ENCODE measurements at regions not wholly inside any gene's neighbourhood (a gene's known extent, or its start where the extent isn't known, plus 50 kb on each side); places are given as distances from the start of the nearest gene placed in this dataset.
A peak's percentile ranks its signal among the peaks of the same experiment; 100 is the strongest.

GRCh38 chr3:151992326-151993041 lies 119.0 kb downstream of the SUCNR1 start:
- DNase-seq: no peak
- no peak for ATAC-seq

- DNase-seq (no peak), ATAC-seq (no peak)
Measured at GRCh38 chr3:151995091-151995490, 121.6 kb downstream of the SUCNR1 start.

DNA sequence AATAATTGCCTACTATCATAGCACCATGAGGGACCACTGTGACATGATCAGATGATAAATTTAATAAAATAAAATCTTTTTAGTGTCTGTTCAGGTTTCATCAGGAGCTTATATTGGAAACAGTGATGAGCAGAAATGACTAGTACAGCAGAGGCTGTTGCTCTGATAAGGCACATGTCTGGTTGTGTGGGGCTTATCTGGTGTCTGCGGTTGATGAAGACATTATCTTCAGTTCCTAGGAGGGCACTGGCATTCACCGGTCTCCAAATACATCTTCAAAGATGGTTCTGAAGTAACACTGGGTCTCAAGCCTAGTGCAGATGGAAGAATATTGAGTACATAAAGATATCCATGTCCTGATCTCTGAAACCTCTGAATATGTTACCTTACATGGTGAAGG lies 125.3 kb downstream of the SUCNR1 start:
- ATAC-seq: no peak

GRCh38 chr3:151999936-152000335 lies 126.5 kb downstream of the SUCNR1 start:
- ATAC-seq (no peak), DNase-seq (no peak)

More for the DNA sequence above, 125.3 kb downstream of the SUCNR1 start:
- no peak for DNase-seq

- ATAC-seq: no peak
- DNase-seq: no peak
Measured at GRCh38 chr3:152011812-152012735, 138.6 kb downstream of the SUCNR1 start.

GRCh38 chr3:152019508-152019907 lies 146.1 kb downstream of the SUCNR1 start:
- no peak for DNase-seq
- no peak for ATAC-seq

DNA sequence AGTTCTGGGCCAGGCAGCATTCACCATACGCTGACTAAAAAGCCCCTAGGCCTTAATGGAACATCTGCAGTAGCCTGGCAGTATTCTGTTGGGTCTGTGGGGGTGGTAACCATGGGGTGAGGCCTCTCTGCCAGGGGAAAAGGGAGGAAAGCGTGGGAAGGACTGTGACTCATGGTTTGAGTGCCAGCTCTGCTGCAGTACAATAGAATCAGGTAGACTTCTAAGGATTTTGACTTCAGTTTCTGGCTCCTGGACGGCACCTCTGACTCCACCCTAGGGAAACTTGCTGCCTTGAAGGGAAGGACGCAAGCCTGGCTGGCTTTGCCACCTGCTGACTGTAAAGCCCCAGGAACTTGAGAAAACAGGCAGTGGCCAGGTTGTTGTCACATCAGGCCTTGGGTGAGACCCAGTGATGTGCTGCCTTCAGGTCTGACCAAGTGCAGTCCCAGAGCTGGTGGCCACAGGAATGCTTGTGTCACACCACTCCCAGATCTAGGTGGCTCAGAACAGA lies 148.6 kb downstream of the SUCNR1 start:
- DNase-seq (peak; percentile 38), ATAC-seq (peak; percentile 96)

GRCh38 chr3:152026033-152026556 lies 152.7 kb downstream of the SUCNR1 start:
- no peak for ATAC-seq
- no peak for DNase-seq

GRCh38 chr3:152030320-152030719 lies 156.9 kb downstream of the SUCNR1 start:
- DNase-seq (no peak), ATAC-seq (no peak)

DNA sequence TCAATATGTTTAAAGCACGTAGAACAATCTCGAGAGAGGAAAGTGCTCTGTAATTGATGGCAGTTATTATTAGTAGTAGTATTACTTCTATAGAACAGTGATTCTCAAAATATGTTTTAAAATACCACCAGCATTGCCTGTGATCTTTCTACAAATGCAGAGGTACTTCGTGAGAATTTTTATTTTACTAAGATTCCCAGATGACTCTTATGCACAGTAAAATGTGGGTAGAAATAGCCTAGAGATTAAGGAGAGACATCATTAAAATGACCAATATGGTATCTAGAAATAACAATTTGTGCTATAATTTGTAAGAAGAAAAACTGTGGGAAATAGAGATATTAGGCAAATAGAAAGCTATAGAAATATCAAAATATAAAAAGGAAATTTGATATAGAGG lies 157.9 kb downstream of the SUCNR1 start:
- DNase-seq: no peak
- ATAC-seq: no peak

DNA sequence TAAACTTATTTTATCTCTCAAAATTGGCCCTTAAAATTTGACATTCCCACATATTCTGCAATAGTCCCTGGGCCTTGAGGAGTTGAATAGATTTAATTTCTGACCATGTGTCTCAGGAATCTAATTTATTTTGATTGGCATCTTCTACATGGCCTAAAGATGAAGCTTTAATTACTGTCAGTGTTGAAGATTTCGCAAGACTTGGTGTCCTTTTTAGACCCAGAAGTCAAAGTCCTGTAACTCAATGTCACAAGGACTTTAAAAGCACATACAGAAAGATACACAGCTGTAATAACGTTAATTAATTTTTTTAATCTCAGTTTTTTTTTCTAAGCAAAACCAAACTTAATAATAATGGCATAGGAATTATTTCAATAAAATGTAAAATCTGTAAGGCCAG lies 163.9 kb downstream of the SUCNR1 start:
- no peak for DNase-seq
- no peak for ATAC-seq

- DNase-seq (no peak), ATAC-seq (no peak)
Measured at GRCh38 chr3:152037953-152038352, 164.5 kb downstream of the SUCNR1 start.

- ATAC-seq (no peak), DNase-seq (no peak)
Measured at GRCh38 chr3:152038490-152038889, 165.0 kb downstream of the SUCNR1 start.

GRCh38 chr3:152039887-152040286 lies 166.4 kb downstream of the SUCNR1 start:
- peak; percentile 77 for ATAC-seq
- no peak for DNase-seq

DNA sequence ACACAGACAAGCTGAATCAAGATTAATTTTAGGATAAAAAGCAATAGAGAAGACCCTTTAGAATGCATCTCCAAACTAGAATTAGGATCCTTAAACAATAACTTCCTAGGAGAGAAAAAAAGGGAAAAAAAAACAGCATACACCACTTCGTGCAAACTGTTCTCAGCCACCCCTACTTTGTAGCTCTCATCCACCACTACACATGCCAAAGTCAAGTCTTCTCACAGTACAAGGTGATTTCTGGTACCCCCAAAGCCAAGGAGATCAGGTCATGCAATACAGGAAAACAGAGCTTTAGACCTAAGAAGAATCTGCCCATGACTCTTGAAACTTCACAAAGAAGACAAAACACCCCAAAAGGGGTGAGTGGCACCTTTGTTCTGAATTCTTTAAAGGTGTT lies 166.9 kb downstream of the SUCNR1 start:
- DNase-seq (no peak), ATAC-seq (no peak)

DNA sequence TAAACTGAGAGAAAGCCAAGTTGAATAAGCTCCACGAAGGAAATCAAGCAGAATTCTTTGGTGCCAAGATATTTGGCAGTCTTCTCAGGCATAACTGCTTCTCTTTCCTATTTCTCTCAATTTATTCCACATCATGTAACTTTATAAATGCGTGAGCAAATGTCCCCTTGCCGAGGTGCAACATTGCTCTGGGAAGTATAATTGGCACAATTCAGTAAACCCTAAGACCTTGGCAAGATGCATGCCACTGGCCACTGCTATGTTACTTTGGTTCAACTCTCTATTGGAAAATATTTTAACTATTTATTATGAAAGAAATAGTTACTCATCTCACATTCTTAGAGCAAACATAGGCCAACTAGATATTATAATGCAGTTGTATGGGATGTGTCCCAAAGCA lies 170.2 kb downstream of the SUCNR1 start:
- ATAC-seq (no peak), DNase-seq (no peak)

DNA sequence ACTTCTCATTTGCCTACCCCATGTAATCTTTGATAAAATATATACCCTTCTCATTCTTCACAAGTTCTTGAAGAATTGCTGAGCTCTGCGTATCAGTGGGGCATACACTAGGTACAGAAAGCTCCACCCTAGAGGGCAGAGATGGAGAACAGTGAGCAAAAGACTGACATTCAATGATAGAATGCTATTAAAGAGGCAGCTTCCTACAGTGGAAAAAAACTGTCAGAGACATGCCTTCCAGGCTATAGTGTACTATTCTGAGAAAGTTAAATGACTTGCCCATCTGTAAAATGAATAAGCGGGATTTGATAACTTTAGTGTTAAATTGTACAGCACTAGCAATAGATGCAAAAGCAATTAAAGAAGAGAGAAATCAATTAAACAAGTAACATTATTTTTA lies 172.8 kb downstream of the SUCNR1 start:
- DNase-seq (no peak), ATAC-seq (peak; percentile 66)

GRCh38 chr3:152047465-152047864 lies 174.0 kb downstream of the SUCNR1 start:
- DNase-seq (no peak), ATAC-seq (no peak)

DNA sequence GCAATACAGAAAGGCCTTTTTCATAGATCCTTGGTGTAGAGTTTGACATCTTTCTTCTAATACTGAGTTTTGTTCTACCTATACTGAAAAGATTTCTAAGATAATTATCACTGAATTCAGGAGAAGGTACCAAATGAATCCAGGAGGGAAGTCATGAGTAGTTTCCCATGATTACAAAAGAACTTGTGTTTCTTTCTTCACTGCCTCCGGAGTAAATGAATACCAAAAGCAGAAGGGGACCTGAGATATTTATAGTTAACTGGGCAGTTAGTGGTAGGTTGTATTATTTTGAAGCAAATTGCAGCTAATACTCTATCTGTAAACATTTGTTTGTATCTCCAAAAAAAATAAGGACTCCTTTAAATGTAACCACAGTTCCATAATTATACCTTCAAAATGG lies 175.4 kb downstream of the SUCNR1 start:
- ATAC-seq (no peak), DNase-seq (no peak)

GRCh38 chr3:152050903-152051302 lies 177.5 kb downstream of the SUCNR1 start:
- no peak for ATAC-seq

DNA sequence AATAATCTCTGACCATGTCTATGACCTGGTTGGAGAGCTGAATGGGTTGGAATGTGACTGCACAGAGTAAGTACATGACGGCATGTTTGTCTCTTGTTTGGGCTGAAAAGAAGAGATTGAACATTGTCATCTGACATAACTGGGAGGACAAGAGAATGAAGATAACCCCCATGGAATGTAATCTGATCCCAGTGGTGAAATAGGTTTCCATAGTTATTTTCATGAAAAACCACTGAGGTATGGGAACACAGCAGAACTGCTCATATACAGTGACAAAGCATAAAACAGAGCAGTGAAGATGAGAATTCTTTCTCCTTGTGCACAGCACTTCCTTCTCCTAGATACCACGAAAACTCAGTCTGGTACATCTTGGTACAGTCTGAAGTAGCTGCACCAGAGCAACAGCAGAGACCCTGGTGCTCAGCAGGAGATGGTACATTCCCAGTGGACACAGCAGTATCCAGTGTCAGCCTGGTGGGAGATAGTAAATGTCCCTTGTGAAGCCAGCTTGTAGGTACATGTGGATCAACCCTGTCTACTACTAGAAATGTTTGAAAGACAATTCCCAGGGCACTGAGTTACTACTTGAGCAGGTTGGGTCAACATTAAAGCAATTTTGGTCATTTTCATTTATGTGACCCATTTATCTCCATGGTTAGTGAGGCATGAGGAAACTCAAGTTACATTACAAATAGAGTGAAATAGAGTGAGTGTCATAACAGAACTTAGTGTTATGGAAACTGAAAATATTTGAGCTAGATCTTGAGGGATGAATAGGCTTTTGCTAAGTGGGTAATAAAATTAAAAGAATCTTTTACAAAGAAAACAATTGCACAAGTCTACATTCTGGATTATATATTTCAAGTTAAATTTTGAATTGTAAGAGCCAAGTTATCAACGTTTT lies 178.3 kb downstream of the SUCNR1 start:
- DNase-seq (no peak), ATAC-seq (no peak)

More at GRCh38 chr3:152050903-152051302, 177.5 kb downstream of the SUCNR1 start:
- no peak for DNase-seq

- DNase-seq (no peak), ATAC-seq (no peak)
Measured at GRCh38 chr3:152053866-152054265, 180.4 kb downstream of the SUCNR1 start.

Data from stimulated activated naive CD8-positive, alpha-beta T cell treated with anti-CD3 and anti-CD28 coated beads, Interleukin-15, Interleukin-2, amounts not matched to agents 100 U/mL and 50 U/mL, for 24 hours (primary cell).